Neural cell (in vitro differentiated cells): ENCODE measurements at regions not wholly inside any gene's neighbourhood (a gene's known extent, or its start where the extent isn't known, plus 50 kb on each side); places are given as distances from the start of the nearest gene placed in this dataset.

Experiments used
- H2AFZ ChIP-seq: fragments of 200-600, 300-800 bp; sonication (generic), shearing (Covaris generic); 2 replicates; pipeline ENCODE4 v1.6.0; 2014; ENCODE audit warnings: low read depth, mild to moderate bottlenecking, antibody characterized with exemption, low read length, moderate library complexity
- H3F3A ChIP-seq: fragments of 200-600 bp; shearing (Covaris generic); 2 replicates; pipeline ENCODE4 v1.6.1; 2016; ENCODE audit warnings: mild to moderate bottlenecking, moderate library complexity, mixed read lengths, antibody characterized with exemption, low read length; ENCODE audit not compliant: insufficient read depth, poor library complexity, severe bottlenecking
- H3K27ac ChIP-seq: fragments of 200-600, 300-800 bp; sonication (generic), shearing (Covaris generic); 2 replicates; pipeline ENCODE4 v1.5.1; 2014; ENCODE audit warnings: mild to moderate bottlenecking, low read length, moderate library complexity
- H3K27me3 ChIP-seq: fragments of 300-800, 200-600 bp; sonication (generic), shearing (Covaris generic); 2 replicates; pipeline ENCODE4 v1.6.0; 2014; ENCODE audit warnings: mild to moderate bottlenecking, low read depth, low read length, moderate library complexity; ENCODE audit not compliant: insufficient read depth
- H3K36me3 ChIP-seq: fragments of 300-800, 200-600 bp; sonication (generic), shearing (Covaris generic); 2 replicates; pipeline ENCODE4 v1.5.1; 2014; ENCODE audit warnings: mild to moderate bottlenecking, antibody characterized with exemption, low read length, moderate library complexity; ENCODE audit not compliant: insufficient read depth
- H3K4me2 ChIP-seq: fragments of 300-800, 200-600 bp; sonication (generic), shearing (Covaris generic); 2 replicates; pipeline ENCODE4 v1.6.0; 2014; ENCODE audit warnings: mild to moderate bottlenecking, low read length
- H3K4me3 ChIP-seq: fragments of 300-800, 200-600 bp; sonication (generic), shearing (Covaris generic); 2 replicates; pipeline ENCODE4 v1.5.1; 2014; ENCODE audit warnings: mild to moderate bottlenecking, low read length, moderate library complexity
- H3K79me2 ChIP-seq: fragments of 200-600 bp; shearing (Covaris generic); replicated peaks from 2 replicates; pipeline ENCODE4 v1.6.0; 2014; ENCODE audit warnings: mild to moderate bottlenecking, low read length, moderate library complexity; ENCODE audit not compliant: insufficient read depth
- H3K9ac ChIP-seq: fragments of 300-800, 200-600 bp; sonication (generic), shearing (Covaris generic); 2 replicates; pipeline ENCODE4 v1.6.1; 2016; ENCODE audit warnings: mild to moderate bottlenecking, low read length, mixed read lengths
- H3K9me2 ChIP-seq: fragments of 200-600 bp; shearing (Covaris generic); 2 replicates; pipeline ENCODE4 v1.6.1; 2016; ENCODE audit warnings: mild to moderate bottlenecking, low read length, mixed read lengths; ENCODE audit not compliant: insufficient read depth
- H3K9me3 ChIP-seq: fragments of 200-600, 300-800 bp; sonication (generic), shearing (Covaris generic); 2 replicates; pipeline ENCODE4 v1.6.1; 2016; ENCODE audit warnings: mild to moderate bottlenecking, mixed run types, low read length, moderate library complexity, mixed read lengths
- H4K20me1 ChIP-seq: fragments of 200-600 bp; shearing (Covaris generic); 2 replicates; pipeline ENCODE4 v1.6.1; 2016; ENCODE audit warnings: mild to moderate bottlenecking, mixed run types; ENCODE audit not compliant: insufficient read depth
- CTCF ChIP-seq: fragments of 450-650 bp; IDR thresholded peaks from 2 replicates; pipeline ENCODE4 v1.5.1; 2014; ENCODE audit warnings: antibody characterized with exemption, mild to moderate bottlenecking, moderate library complexity; ENCODE audit not compliant: poor library complexity, severe bottlenecking
- EP300 ChIP-seq: fragments of 450-650 bp; conservative IDR thresholded peaks from 2 replicates; pipeline ENCODE4 v1.6.1; 2014; ENCODE audit warnings: antibody characterized with exemption, mild to moderate bottlenecking, moderate library complexity; ENCODE audit not compliant: poor library complexity, severe bottlenecking
- EZH2 ChIP-seq: fragments of 200-600, 300-800 bp; shearing (Covaris generic), sonication (generic); IDR thresholded peaks from 2 replicates; pipeline ENCODE4 v1.6.1; 2014; ENCODE audit warnings: antibody characterized with exemption, low read length, borderline replicate concordance, mild to moderate bottlenecking; ENCODE audit not compliant: insufficient read depth, poor library complexity, severe bottlenecking
- MXI1 ChIP-seq: fragments of 450-650 bp; conservative IDR thresholded peaks from 2 replicates; pipeline ENCODE4 v1.6.1; 2014; ENCODE audit warnings: antibody characterized with exemption, mild to moderate bottlenecking; ENCODE audit not compliant: poor library complexity, severe bottlenecking
- POLR2AphosphoS5 ChIP-seq: IDR thresholded peaks from 2 replicates; pipeline ENCODE4 v1.6.1; 2012
- RAD21 ChIP-seq: fragments of 450-650 bp; conservative IDR thresholded peaks from 2 replicates; pipeline ENCODE4 v1.6.1; 2014; ENCODE audit warnings: antibody characterized with exemption, mild to moderate bottlenecking, moderate library complexity
- REST ChIP-seq: IDR thresholded peaks from 2 replicates; pipeline ENCODE4 v1.6.1; 2012; ENCODE audit warnings: borderline replicate concordance
- SMC3 ChIP-seq: fragments of 450-650 bp; conservative IDR thresholded peaks from 2 replicates; pipeline ENCODE4 v1.6.1; 2014; ENCODE audit warnings: antibody characterized with exemption, mild to moderate bottlenecking, moderate library complexity; ENCODE audit not compliant: poor library complexity
- TAF1 ChIP-seq: IDR thresholded peaks from 2 replicates; pipeline ENCODE4 v1.6.1; 2012; ENCODE audit warnings: low read depth

GRCh38 chr6:137304020-137304780, 85.0 kb upstream of the IFNGR1 start:
- Histone ChIP-seq H3K4me2 (no peak overlapping the region), H4K20me1 (no peaks in the 10 kb centered on the region), H3K9me2 (no peaks in the 10 kb centered on the region), H3K27ac (no peak overlapping the region), H3K27me3 (no peaks in the 10 kb centered on the region), H3K9me3 (no peaks in the 10 kb centered on the region), H2AFZ (no peak overlapping the region), H3K4me3 (no peak overlapping the region), H3K9ac (no peak overlapping the region), H3K79me2 (no peaks in the 10 kb centered on the region), H3K36me3 (no peaks in the 10 kb centered on the region), H3F3A (no peaks in the 10 kb centered on the region)
- no peak for TF ChIP-seq REST
- no peak for TF ChIP-seq CTCF
- TF ChIP-seq RAD21 = no peak
- no peak for TF ChIP-seq EZH2
- no peak for TF ChIP-seq MXI1
- TF ChIP-seq SMC3 = no peak
- no peak for TF ChIP-seq TAF1
- TF ChIP-seq EP300 = no peak
- no peak for TF ChIP-seq POLR2AphosphoS5

GRCh38 chr6:137303441-137303840, 84.3 kb upstream of the IFNGR1 start:
- Histone ChIP-seq H3K9ac (no peak overlapping the region), H3K36me3 (no peaks in the 10 kb centered on the region), H3F3A (no peaks in the 10 kb centered on the region), H3K9me3 (no peaks in the 10 kb centered on the region), H4K20me1 (no peaks in the 10 kb centered on the region), H3K4me2 (no peak overlapping the region), H3K27me3 (no peaks in the 10 kb centered on the region), H3K9me2 (no peaks in the 10 kb centered on the region), H3K79me2 (no peaks in the 10 kb centered on the region), H2AFZ (no peak overlapping the region), H3K27ac (no peak overlapping the region), H3K4me3 (no peak overlapping the region)
- TF ChIP-seq RAD21 = no peak
- TF ChIP-seq POLR2AphosphoS5 = no peak
- TF ChIP-seq EZH2 = no peak
- TF ChIP-seq CTCF = no peak
- no peak for TF ChIP-seq TAF1
- no peak for TF ChIP-seq MXI1
- TF ChIP-seq EP300 = no peak
- TF ChIP-seq REST = no peak
- TF ChIP-seq SMC3 = no peak
